Astrocyte (in vitro differentiated cells and primary cell): ENCODE measurements at regions not wholly inside any gene's neighbourhood (a gene's known extent, or its start where the extent isn't known, plus 50 kb on each side); places are given as distances from the start of the nearest gene placed in this dataset.
"Not testable (repeated sequence)": the region's sequence is repeated elsewhere in the genome, so short reads cannot be mapped to it uniquely, and the experiment has no call there.

Experiments
- DNase-seq: peaks from one replicate; pipeline ENCODE4 v3.0.0-alpha.2; 2010; ENCODE audit warnings: low read depth
- FAIRE-seq: peaks from 2 replicates; lab custom pipeline; 2011; peaks lifted over from hg19 to GRCh38; lab: Jason Lieb, UNC
- H2AFZ ChIP-seq: 2 replicates; pipeline ENCODE4 v1.6.0; 2012; ENCODE audit warnings: low read depth, low read length, inconsistent platforms
- H3K27ac ChIP-seq: 2 replicates; pipeline ENCODE4 v1.5.1; 2011; ENCODE audit warnings: low read depth, low read length, inconsistent platforms
- H3K27me3 ChIP-seq: 2 replicates; pipeline ENCODE4 v1.6.0; 2011; ENCODE audit warnings: low read length, inconsistent platforms; ENCODE audit not compliant: insufficient read depth
- H3K36me3 ChIP-seq: 2 replicates; pipeline ENCODE4 v1.5.1; 2011; ENCODE audit warnings: low read length, inconsistent platforms; ENCODE audit not compliant: insufficient read depth
- H3K4me1 ChIP-seq: 2 replicates; pipeline ENCODE4 v1.5.1; 2011; ENCODE audit warnings: low read length, inconsistent platforms; ENCODE audit not compliant: insufficient read depth
- H3K4me2 ChIP-seq: 2 replicates; pipeline ENCODE4 v1.6.0; 2012; ENCODE audit warnings: low read length, inconsistent platforms
- H3K4me3 ChIP-seq: 2 replicates; pipeline ENCODE4 v1.5.1; 2011; ENCODE audit warnings: low read depth, mild to moderate bottlenecking, low read length, inconsistent platforms; ENCODE audit not compliant: insufficient read depth
- H3K79me2 ChIP-seq: 2 replicates; pipeline ENCODE4 v1.6.0; 2012; ENCODE audit warnings: mild to moderate bottlenecking, low read length, inconsistent platforms; ENCODE audit not compliant: insufficient read depth
- H3K9ac ChIP-seq: 2 replicates; pipeline ENCODE4 v1.6.0; 2012; ENCODE audit warnings: mild to moderate bottlenecking, low read length, inconsistent platforms
- H3K9me3 ChIP-seq: 2 replicates; pipeline ENCODE4 v1.5.1; 2012; ENCODE audit warnings: low read depth, mild to moderate bottlenecking, low read length, inconsistent platforms; ENCODE audit not compliant: insufficient read depth
- H4K20me1 ChIP-seq: 2 replicates; pipeline ENCODE4 v1.6.0; 2012; ENCODE audit warnings: low read length, inconsistent platforms; ENCODE audit not compliant: insufficient read depth
- H3K27ac Mint-ChIP-seq: one replicate; pipeline ENCODE4 v1.8.0; 2021; ENCODE audit warnings: mild to moderate bottlenecking, mixed read lengths; ENCODE audit not compliant: unreplicated experiment
- H3K27me3 Mint-ChIP-seq: one replicate; pipeline ENCODE4 v1.8.0; 2021; ENCODE audit warnings: low read depth, mixed read lengths; ENCODE audit not compliant: unreplicated experiment
- H3K36me3 Mint-ChIP-seq: one replicate; pipeline ENCODE4 v1.8.0; 2021; ENCODE audit warnings: low read depth, mixed read lengths; ENCODE audit not compliant: unreplicated experiment
- H3K4me1 Mint-ChIP-seq: one replicate; pipeline ENCODE4 v1.8.0; 2021; ENCODE audit warnings: low read depth, mixed read lengths; ENCODE audit not compliant: unreplicated experiment
- H3K4me3 Mint-ChIP-seq: one replicate; pipeline ENCODE4 v1.8.0; 2021; ENCODE audit warnings: mild to moderate bottlenecking, moderate library complexity, mixed read lengths; ENCODE audit not compliant: unreplicated experiment
- H3K9me3 Mint-ChIP-seq: one replicate; pipeline ENCODE4 v1.8.0; 2021; ENCODE audit warnings: mild to moderate bottlenecking, mixed read lengths; ENCODE audit not compliant: unreplicated experiment
- CTCF ChIP-seq: IDR thresholded peaks from 2 replicates; pipeline ENCODE4 v1.5.1; 2011; ENCODE audit warnings: low read depth, mild to moderate bottlenecking, inconsistent platforms, low read length, moderate library complexity; ENCODE audit not compliant: insufficient read depth
- EZH2 ChIP-seq: IDR thresholded peaks from 2 replicates; pipeline ENCODE4 v1.6.1; 2012; ENCODE audit warnings: mild to moderate bottlenecking, low read length, inconsistent platforms; ENCODE audit not compliant: insufficient read depth

DNA sequence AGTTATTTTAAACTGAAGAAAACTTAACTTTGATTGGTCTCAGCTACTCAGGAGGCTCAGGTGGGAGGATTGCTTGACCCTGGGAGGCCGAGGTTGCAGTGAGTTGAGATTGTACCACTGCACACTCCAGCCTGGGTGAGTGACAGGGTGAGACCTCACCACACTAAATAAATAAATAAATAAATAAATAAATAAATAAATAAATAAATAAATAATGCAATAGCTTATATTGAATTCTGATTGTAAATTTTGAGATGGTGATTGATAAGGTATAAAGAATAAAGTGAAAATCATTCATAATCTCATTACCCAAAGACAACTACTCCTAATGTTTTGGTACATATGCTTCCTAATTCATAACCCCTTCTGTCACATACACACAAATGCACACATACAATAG is 58.1 kb downstream of the TUBA3C start:
- H3K9me3 Mint-ChIP-seq: peaks cover 11% of the 10 kb centered on the region
- no peaks in the 10 kb centered on the region for H3K4me1 Mint-ChIP-seq

GRCh38 chr13:19117913-19118739 is 63.5 kb downstream of the TUBA3C start:
- no peaks in the 10 kb centered on the region for H3K36me3 ChIP-seq
- FAIRE-seq (no peak), DNase-seq (no peak)
- no peak overlapping the region for H3K4me2 ChIP-seq
- H3K9me3 ChIP-seq: peaks cover 10% of the 10 kb centered on the region
- no peaks in the 10 kb centered on the region for H3K36me3 Mint-ChIP-seq
- H3K79me2 ChIP-seq: no peaks in the 10 kb centered on the region
- no peaks in the 10 kb centered on the region for H3K27me3 Mint-ChIP-seq
- H2AFZ ChIP-seq: no peak overlapping the region
- H3K27ac Mint-ChIP-seq: no peak overlapping the region
- peaks cover 12% of the 10 kb centered on the region for H3K9me3 Mint-ChIP-seq
- TF ChIP-seq EZH2: no peak
- no peak for TF ChIP-seq CTCF
- H3K4me1 ChIP-seq: no peaks in the 10 kb centered on the region
- H3K27ac ChIP-seq: no peak overlapping the region
- no peak overlapping the region for H3K4me3 ChIP-seq
- H3K27me3 ChIP-seq: no peaks in the 10 kb centered on the region
- no peaks in the 10 kb centered on the region for H3K4me1 Mint-ChIP-seq
- no peak overlapping the region for H3K4me3 Mint-ChIP-seq
- H3K9ac ChIP-seq: no peak overlapping the region
- no peaks in the 10 kb centered on the region for H4K20me1 ChIP-seq

More for the DNA sequence above, 58.1 kb downstream of the TUBA3C start:
- Histone ChIP-seq H3K79me2 (no peaks in the 10 kb centered on the region), H3K4me2 (no peak overlapping the region), H3K4me3 (no peak overlapping the region), H3K9me3 (peaks cover 7% of the 10 kb centered on the region), H3K27ac (no peak overlapping the region), H3K36me3 (no peaks in the 10 kb centered on the region), H4K20me1 (no peaks in the 10 kb centered on the region), H3K9ac (no peak overlapping the region), H2AFZ (no peak overlapping the region), H3K4me1 (no peaks in the 10 kb centered on the region), H3K27me3 (no peaks in the 10 kb centered on the region)
- DNase-seq (no peak), FAIRE-seq (no peak)
- no peaks in the 10 kb centered on the region for H3K36me3 Mint-ChIP-seq
- no peak overlapping the region for H3K4me3 Mint-ChIP-seq
- H3K27ac Mint-ChIP-seq: no peak overlapping the region
- TF ChIP-seq EZH2 (no peak), CTCF (no peak)
- no peaks in the 10 kb centered on the region for H3K27me3 Mint-ChIP-seq

GRCh38 chr13:19109225-19109624 is 72.4 kb downstream of the TUBA3C start:
- H3K9me3 ChIP-seq, H3K4me3 Mint-ChIP-seq, H3K9me3 Mint-ChIP-seq, H3K4me3 ChIP-seq, H3K27ac Mint-ChIP-seq, H3K4me2 ChIP-seq, FAIRE-seq, H4K20me1 ChIP-seq, H3K27me3 Mint-ChIP-seq, H3K79me2 ChIP-seq, H3K9ac ChIP-seq, H3K27ac ChIP-seq, H3K36me3 ChIP-seq, H3K36me3 Mint-ChIP-seq, H3K4me1 ChIP-seq, H2AFZ ChIP-seq, H3K4me1 Mint-ChIP-seq, H3K27me3 ChIP-seq, DNase-seq: not testable (repeated sequence)
